Kidney (tissue), 13 donors: ENCODE measurements at regions not wholly inside any gene's neighbourhood (a gene's known extent, or its start where the extent isn't known, plus 50 kb on each side); places are given as distances from the start of the nearest gene placed in this dataset.

Experiments used
- DNase-seq, 5 donors: peaks; one replicate each; pipeline ENCODE4 v3.0.0-alpha.2; 2013 to 2020
- FAIRE-seq: peaks from 2 replicates; lab custom pipeline; 2012; peaks lifted over from hg19 to GRCh38; lab: Jason Lieb, UNC
- H3K27ac ChIP-seq, 2 donors: one replicate each; pipeline ENCODE4 v1.7.0; 2013; ENCODE audit warnings: low read depth in 2 of 2, low read length in 2 of 2, inconsistent platforms in 1 of 2
- H3K27me3 ChIP-seq: one replicate; pipeline ENCODE4 v1.7.1; 2013; ENCODE audit warnings: low read length, inconsistent platforms; ENCODE audit not compliant: control insufficient read depth, insufficient read depth
- H3K36me3 ChIP-seq, 3 donors: one replicate each; pipeline versions ENCODE4 v1.7.0 to v1.7.1; 2013; ENCODE audit warnings: low read length in 3 of 3, control low read depth in 1 of 3, inconsistent platforms in 1 of 3; ENCODE audit not compliant: insufficient read depth in 3 of 3, control insufficient read depth in 2 of 3
- H3K4me1 ChIP-seq, 3 donors: one replicate each; pipeline versions ENCODE4 v1.7.0 to v1.7.1; 2013; ENCODE audit warnings: low read length in 3 of 3, inconsistent platforms in 1 of 3, low read depth in 1 of 3; ENCODE audit not compliant: control insufficient read depth in 2 of 3, insufficient read depth in 2 of 3
- H3K4me3 ChIP-seq, 3 donors: one replicate each; pipeline versions ENCODE4 v1.7.0 to v1.8.1; 2013; ENCODE audit warnings: low read length in 3 of 3, control low read depth in 1 of 3, inconsistent platforms in 1 of 3
- H3K9ac ChIP-seq, 3 donors: one replicate each; pipeline versions ENCODE4 v1.7.0 to v1.7.1; 2013; ENCODE audit warnings: low read length in 3 of 3, control low read depth in 1 of 3, inconsistent platforms in 1 of 3
- H3K9me3 ChIP-seq, 3 donors: one replicate each; pipeline versions ENCODE4 v1.7.0 to v1.7.1; 2013; ENCODE audit warnings: low read length in 3 of 3, control low read depth in 1 of 3, inconsistent platforms in 1 of 3; ENCODE audit not compliant: control insufficient read depth in 2 of 3, insufficient read depth in 1 of 3
- intact Hi-C: fragments of 100-400 bp; cut with DNase I; formaldehyde crosslinking; loops from one replicate; pipeline ENCODE4 v1.11.1; 2022
- TF ChIP-seq, protein P1 (sequence below): IDR thresholded peaks from 3 replicates; pipeline ENCODE4 v1.5.1; 2012; ENCODE audit warnings: mild to moderate bottlenecking, moderate library complexity, borderline replicate concordance; ENCODE audit not compliant: insufficient read depth; ENCODE audit errors: extremely low read depth
- donor health status: control.
- donor health status: control.
- donor health status: control.
- donor health status: control.
- donor health status: control.
- donor health status: DM: yes; HTN: yes; CAD: no.
- donor health status: Normal renal cell carcinoma (clear cell type).

DNA sequence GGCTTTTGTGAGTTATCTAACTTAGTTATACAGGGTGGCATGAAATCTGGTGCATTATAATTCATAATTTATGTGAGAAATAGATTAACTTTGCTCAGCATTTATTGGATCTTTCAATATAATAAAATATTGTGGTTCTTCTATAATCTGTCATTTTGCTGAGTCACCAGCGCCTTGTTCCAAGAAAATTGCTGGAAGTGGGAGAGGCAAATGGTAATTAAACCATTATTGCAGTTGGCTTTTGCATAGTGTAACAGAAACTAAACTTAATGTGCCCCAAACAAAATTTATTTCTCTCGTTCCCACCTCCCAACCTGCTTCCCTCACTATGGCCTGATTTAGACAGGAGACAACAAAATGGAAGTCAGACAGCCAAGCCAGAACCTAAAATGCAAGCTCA lies 146.3 kb downstream of the GALR1 start:
- Histone ChIP-seq H3K36me3 (no peaks in the 10 kb centered on the region), H3K9ac (no peak overlapping the region), H3K27ac (no peak overlapping the region), H3K4me1 (no peaks in the 10 kb centered on the region), H3K9me3 (no peaks in the 10 kb centered on the region), H3K4me3 (no peak overlapping the region), H3K27me3 (no peaks in the 10 kb centered on the region)
- intact Hi-C loops: no loop called here
- FAIRE-seq (no peak), DNase-seq (no peak)
- TF ChIP-seq, protein P1, sequence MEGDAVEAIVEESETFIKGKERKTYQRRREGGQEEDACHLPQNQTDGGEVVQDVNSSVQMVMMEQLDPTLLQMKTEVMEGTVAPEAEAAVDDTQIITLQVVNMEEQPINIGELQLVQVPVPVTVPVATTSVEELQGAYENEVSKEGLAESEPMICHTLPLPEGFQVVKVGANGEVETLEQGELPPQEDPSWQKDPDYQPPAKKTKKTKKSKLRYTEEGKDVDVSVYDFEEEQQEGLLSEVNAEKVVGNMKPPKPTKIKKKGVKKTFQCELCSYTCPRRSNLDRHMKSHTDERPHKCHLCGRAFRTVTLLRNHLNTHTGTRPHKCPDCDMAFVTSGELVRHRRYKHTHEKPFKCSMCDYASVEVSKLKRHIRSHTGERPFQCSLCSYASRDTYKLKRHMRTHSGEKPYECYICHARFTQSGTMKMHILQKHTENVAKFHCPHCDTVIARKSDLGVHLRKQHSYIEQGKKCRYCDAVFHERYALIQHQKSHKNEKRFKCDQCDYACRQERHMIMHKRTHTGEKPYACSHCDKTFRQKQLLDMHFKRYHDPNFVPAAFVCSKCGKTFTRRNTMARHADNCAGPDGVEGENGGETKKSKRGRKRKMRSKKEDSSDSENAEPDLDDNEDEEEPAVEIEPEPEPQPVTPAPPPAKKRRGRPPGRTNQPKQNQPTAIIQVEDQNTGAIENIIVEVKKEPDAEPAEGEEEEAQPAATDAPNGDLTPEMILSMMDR: no peak

DNA sequence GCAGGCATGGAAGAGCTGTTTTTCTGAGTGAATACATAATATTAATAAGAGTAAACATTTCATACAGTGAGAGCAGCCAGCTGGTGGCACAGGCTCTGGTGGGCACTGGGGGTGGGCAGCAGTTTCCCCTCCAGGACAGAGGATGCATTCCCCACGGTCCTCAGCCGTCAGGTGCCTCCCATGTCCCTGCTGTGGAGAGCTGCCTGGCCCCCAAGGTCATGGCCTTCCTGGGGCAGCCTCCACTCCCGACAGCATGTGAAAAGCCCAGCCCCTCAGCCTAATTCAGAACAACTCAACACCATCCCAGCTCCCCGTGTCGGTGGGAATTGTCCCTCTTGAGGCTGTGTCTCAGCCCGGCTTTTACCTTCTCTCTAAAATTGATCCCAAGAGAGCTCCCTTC lies 147.4 kb downstream of the GALR1 start:
- TF ChIP-seq, protein P1: no peak
- intact Hi-C loops: no loop called here
- FAIRE-seq: no peak
- no peak for DNase-seq
- Histone ChIP-seq H3K9me3 (no peaks in the 10 kb centered on the region), H3K9ac (no peak overlapping the region), H3K4me1 (no peaks in the 10 kb centered on the region), H3K27me3 (no peaks in the 10 kb centered on the region), H3K27ac (no peak overlapping the region), H3K36me3 (no peaks in the 10 kb centered on the region), H3K4me3 (no peak overlapping the region)

DNA sequence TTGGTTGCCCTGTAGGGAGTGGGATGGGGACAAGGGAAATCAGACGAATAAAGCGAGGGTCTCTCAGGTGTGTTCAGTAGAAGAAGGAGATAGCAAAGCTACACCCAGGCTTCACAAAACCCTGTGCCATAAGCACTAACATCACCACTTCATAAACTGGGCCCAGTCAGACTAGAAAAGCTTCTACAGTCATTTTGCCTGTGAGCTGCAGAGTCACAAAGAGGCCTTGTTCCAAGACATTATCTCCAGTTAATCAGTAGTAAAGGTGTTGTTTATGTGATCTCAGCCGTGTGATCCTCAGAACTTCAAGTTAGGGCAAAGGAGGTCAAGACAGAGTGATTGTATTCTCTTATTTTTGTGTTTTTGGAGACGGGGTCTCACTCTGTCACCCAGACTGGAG lies 148.0 kb downstream of the GALR1 start:
- intact Hi-C loops: no loop called here
- no peak for FAIRE-seq

DNA sequence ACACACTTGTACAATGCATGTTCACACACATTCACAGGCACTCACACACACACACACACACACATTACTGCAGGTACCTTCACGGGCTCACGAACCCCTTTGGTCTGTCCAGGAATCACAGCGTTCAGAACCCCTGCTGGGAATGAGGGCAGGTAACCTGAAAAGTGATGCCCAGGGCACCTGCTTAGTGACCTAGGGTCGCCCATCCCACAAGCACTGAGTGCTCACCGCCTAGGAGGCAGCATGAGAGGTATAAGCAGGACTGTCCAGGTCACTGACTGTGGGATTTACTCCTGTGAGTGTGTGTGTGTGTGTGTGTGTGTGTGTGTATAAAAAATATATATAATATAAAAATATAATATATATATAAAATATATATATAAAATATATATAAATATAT lies 150.9 kb downstream of the GALR1 start:
- Histone ChIP-seq H3K27me3 (no peaks in the 10 kb centered on the region), H3K4me3 (no peak overlapping the region), H3K36me3 (no peaks in the 10 kb centered on the region), H3K9me3 (no peaks in the 10 kb centered on the region), H3K27ac (no peak overlapping the region), H3K4me1 (no peaks in the 10 kb centered on the region), H3K9ac (no peak overlapping the region)
- intact Hi-C loops: no loop called here
- no peak for FAIRE-seq
- DNase-seq: no peak
- TF ChIP-seq, protein P1: no peak

More for the DNA sequence above, 148.0 kb downstream of the GALR1 start:
- peak in 2 of 5 donors; percentile 29 to 39 for DNase-seq
- Histone ChIP-seq H3K9ac (no peak overlapping the region), H3K9me3 (no peaks in the 10 kb centered on the region), H3K4me3 (no peak overlapping the region), H3K27ac (no peak overlapping the region), H3K4me1 (no peaks in the 10 kb centered on the region), H3K27me3 (no peaks in the 10 kb centered on the region), H3K36me3 (no peaks in the 10 kb centered on the region)
- TF ChIP-seq, protein P1: no peak
